Heart left ventricle (tissue), 16 donors: ENCODE measurements at regions not wholly inside any gene's neighbourhood (a gene's known extent, or its start where the extent isn't known, plus 50 kb on each side); places are given as distances from the start of the nearest gene placed in this dataset.
"Not testable (repeated sequence)": the region's sequence is repeated elsewhere in the genome, so short reads cannot be mapped to it uniquely, and the experiment has no call there.

Source experiments
- ATAC-seq, 4 donors: fragments of 200-7000 bp; cut with Tn5 transposase; one replicate each; pipeline ENCODE4 v1.9.1; 2020 to 2022; ENCODE audit warnings: moderate library complexity in 4 of 4, mild to moderate bottlenecking in 3 of 4, moderate number of reproducible peaks in 1 of 4
- DNase-seq, 5 donors: peaks; one replicate each; pipeline ENCODE4 v3.0.0-alpha.2; 2020
- H3K27ac ChIP-seq, 12 donors: fragments of 200-600 bp; sonication (generic) in 4 of 12; one replicate each; pipeline versions ENCODE4 v1.5.0 to v1.8.0; 2016 to 2022; ENCODE audit warnings: mild to moderate bottlenecking in 2 of 12
- H3K27me3 ChIP-seq, 9 donors: fragments of 200-600 bp; sonication (generic) in 2 of 9; one replicate each; pipeline versions ENCODE4 v1.5.1 to v1.8.0; 2016 to 2022; ENCODE audit warnings: mild to moderate bottlenecking in 3 of 9
- H3K36me3 ChIP-seq, 9 donors: fragments of 200-600 bp; sonication (generic) in 2 of 9; one replicate each; pipeline versions ENCODE4 v1.5.0 to v1.8.0; 2018 to 2022; ENCODE audit warnings: mild to moderate bottlenecking in 2 of 9
- H3K4me1 ChIP-seq, 12 donors: fragments of 200-600 bp; sonication (generic) in 4 of 12; one replicate each; pipeline versions ENCODE4 v1.5.0 to v1.8.0; 2016 to 2022; ENCODE audit warnings: mild to moderate bottlenecking in 3 of 12
- H3K4me3 ChIP-seq, 12 donors: fragments of 200-600 bp; sonication (generic) in 4 of 12; one replicate each; pipeline versions ENCODE4 v1.5.0 to v1.8.0; 2017 to 2022; ENCODE audit warnings: mild to moderate bottlenecking in 9 of 12, moderate library complexity in 4 of 12
- H3K9me3 ChIP-seq, 12 donors: fragments of 200-600 bp; sonication (generic) in 4 of 12; one replicate each; pipeline versions ENCODE4 v1.5.0 to v1.8.0; 2016 to 2022; ENCODE audit warnings: mild to moderate bottlenecking in 1 of 12
- CTCF ChIP-seq, 12 donors: fragments of 200-600 bp; sonication (generic) in 4 of 12; IDR thresholded peaks; one replicate each; pipeline versions ENCODE4 v1.5.0 to v1.8.0; 2018 to 2022; ENCODE audit warnings: antibody characterized with exemption in 12 of 12, mild to moderate bottlenecking in 5 of 12
- POLR2A ChIP-seq, 2 donors: fragments of 450-650 bp; IDR thresholded peaks; one replicate each; pipeline ENCODE4 v1.6.1; 2017; ENCODE audit warnings: antibody characterized with exemption in 2 of 2, mild to moderate bottlenecking in 2 of 2, moderate library complexity in 2 of 2
- WGBS, 4 donors: extraction: QIAGEN DNeasy Blood & Tissue Kit in 2 of 4; methylation state at CpG; one replicate each; pipeline versions ENCODE4 v1.1.5 to v1.1.7; 2013 to 2018; 5-methylcytosine and 5-hydroxymethylcytosine counted together
- intact Hi-C, 10 donors: fragments of 100-400 bp; cut with DNase I; formaldehyde crosslinking; loops; one replicate each; pipeline versions ENCODE4 v1.11.1 to v1.14.2; 2022
- donor health status: ischemic (EF 13 %, LVEDD 7.1; RV severe dilation, severe dysfunction).
- donor health status: healthy with polysubstance abuse.
- donor health status: DM: no; HTN: yes; CAD: no.
- donor health status: DM: no; HTN: no; CAD: no.
- donor health status: ischemic (EF 25% LVEDD 6.9; RV normal size, moderate dysfunction).
- donor health status: ischemic (EF 25% LVEDD 5.7; RV mildly dilated, moderate dysfunction).
- donor health status: healthy.
- donor health status: DM: yes; HTN: yes; CAD: no.
- donor health status: ischemic (EF 35%, LVEDD 5.7; RV mildly dilated, moderate dysfunction).
- donor health status: nonischemic (EF 11% LVEDD 7.7; RV severe dilation, severe dysfunction).
- donor health status: DM: yes; HTN: yes; CAD: no.
- donor health status: PGD.
- donor health status: ischemic (EF 29% LVEDD 5.4; RV normal size, mild dysfunction).
- donor health status: nonischemic (EF 23%, LVEDD 6.1; RV moderate dilation, normal function).

GRCh38 chr5:66443462-66444130 is 152.6 kb upstream of the MAST4 start:
- Histone ChIP-seq H3K4me3 (no peak overlapping the region), H3K36me3 (no peaks in the 10 kb centered on the region), H3K27me3 (no peaks in the 10 kb centered on the region), H3K4me1 (peaks cover 0 to 20% (median 4%) of the 10 kb centered on the region in 12 donors), H3K27ac (no peak overlapping the region), H3K9me3 (peaks cover 0 to 18% (median 0%) of the 10 kb centered on the region in 12 donors)
- DNase-seq: no peak
- intact Hi-C loops: no loop called here
- WGBS, 4 donors: 63 to 78% (median 66%) methylated on average over 4 of the region's 4 CpGs
- TF ChIP-seq POLR2A (IDR thresholded peaks at IDR 0.05) (no peak), CTCF (IDR thresholded peaks at IDR 0.05) (no peak)
- no peak for ATAC-seq

GRCh38 chr5:66448070-66448469 is 148.1 kb upstream of the MAST4 start:
- H3K27me3 ChIP-seq, H3K4me3 ChIP-seq, H3K36me3 ChIP-seq, DNase-seq, ATAC-seq, intact Hi-C loops, H3K4me1 ChIP-seq, H3K27ac ChIP-seq: not testable (repeated sequence)
- 92 to 100% (median 95%) methylated on average over 1 of the region's 1 CpG for WGBS, 4 donors
- peaks cover 0 to 18% (median 0%) of the 10 kb centered on the region in 12 donors for H3K9me3 ChIP-seq

- H3K9me3 ChIP-seq: peaks cover 0 to 21% (median 0%) of the 10 kb centered on the region in 12 donors
- 87 to 95% (median 92%) methylated on average over 6 of the region's 6 CpGs for WGBS, 4 donors
- no peaks in the 10 kb centered on the region for H3K27me3 ChIP-seq
- no peak for ATAC-seq
- no peak overlapping the region for H3K27ac ChIP-seq
- TF ChIP-seq POLR2A (IDR thresholded peaks at IDR 0.05) (no peak), CTCF (IDR thresholded peaks at IDR 0.05) (no peak)
- DNase-seq: no peak
- peaks cover 0 to 16% (median 2%) of the 10 kb centered on the region in 12 donors for H3K4me1 ChIP-seq
- no peaks in the 10 kb centered on the region for H3K36me3 ChIP-seq
- H3K4me3 ChIP-seq: no peak overlapping the region
- intact Hi-C loops: no loop called here
Measured at GRCh38 chr5:66450237-66450636, 146.0 kb upstream of the MAST4 start.

GRCh38 chr5:66450988-66451387 is 145.2 kb upstream of the MAST4 start:
- Histone ChIP-seq H3K4me3 (no peak overlapping the region), H3K36me3 (no peaks in the 10 kb centered on the region), H3K27ac (no peak overlapping the region), H3K9me3 (peaks cover 0 to 21% (median 0%) of the 10 kb centered on the region in 12 donors), H3K4me1 (peaks cover 0 to 16% (median 2%) of the 10 kb centered on the region in 12 donors), H3K27me3 (no peaks in the 10 kb centered on the region)
- intact Hi-C loops: no loop called here
- WGBS, 4 donors: 79 to 83% (median 81%) methylated on average over 2 of the region's 2 CpGs
- ATAC-seq (no peak), DNase-seq (no peak)
- TF ChIP-seq POLR2A (IDR thresholded peaks at IDR 0.05) (no peak), CTCF (IDR thresholded peaks at IDR 0.05) (no peak)

GRCh38 chr5:66452109-66452508 is 144.1 kb upstream of the MAST4 start:
- H3K27me3 ChIP-seq: no peaks in the 10 kb centered on the region
- 43 to 64% (median 55%) methylated on average over 1 of the region's 1 CpG for WGBS, 4 donors
- no peak for TF ChIP-seq CTCF (IDR thresholded peaks at IDR 0.05)
- no peak for TF ChIP-seq POLR2A (IDR thresholded peaks at IDR 0.05)
- no peak for ATAC-seq
- H3K4me3 ChIP-seq: no peak overlapping the region
- intact Hi-C loops: no loop called here
- H3K4me1 ChIP-seq: peaks cover 0 to 16% (median 2%) of the 10 kb centered on the region in 12 donors
- no peaks in the 10 kb centered on the region for H3K36me3 ChIP-seq
- H3K27ac ChIP-seq: no peak overlapping the region
- peaks cover 0 to 20% (median 0%) of the 10 kb centered on the region in 12 donors for H3K9me3 ChIP-seq
- DNase-seq: no peak
